Mesothelial cell of epicardium (in vitro differentiated cells): ENCODE measurements at regions not wholly inside any gene's neighbourhood (a gene's known extent, or its start where the extent isn't known, plus 50 kb on each side); places are given as distances from the start of the nearest gene placed in this dataset.

Experiments used
- DNase-seq, 2 experiments: peaks; one replicate each; pipeline ENCODE4 v3.0.0; 2021; ENCODE audit warnings: low spot score in 2 of 2; ENCODE audit not compliant: unreplicated experiment in 2 of 2
- H3K27ac Mint-ChIP-seq: 2 replicates; pipeline ENCODE4 v1.8.0; 2021; ENCODE audit warnings: mixed read lengths
- H3K27me3 Mint-ChIP-seq: 2 replicates; pipeline ENCODE4 v1.8.0; 2021; ENCODE audit warnings: low read depth, mixed read lengths
- H3K36me3 Mint-ChIP-seq: 2 replicates; pipeline ENCODE4 v1.8.0; 2021; ENCODE audit warnings: mixed read lengths
- H3K4me1 Mint-ChIP-seq: 2 replicates; pipeline ENCODE4 v1.8.0; 2021; ENCODE audit warnings: mixed read lengths
- H3K4me3 Mint-ChIP-seq: 2 replicates; pipeline ENCODE4 v1.8.0; 2021; ENCODE audit warnings: mild to moderate bottlenecking, moderate library complexity, mixed read lengths
- H3K9me3 Mint-ChIP-seq: 2 replicates; pipeline ENCODE4 v1.8.0; 2021; ENCODE audit warnings: mixed read lengths
- CTCF ChIP-seq: fragments of 200-600 bp; sonication (generic); IDR thresholded peaks from one replicate; pipeline ENCODE4 v1.5.0; 2021; ENCODE audit warnings: antibody characterized with exemption; ENCODE audit not compliant: unreplicated experiment

DNA sequence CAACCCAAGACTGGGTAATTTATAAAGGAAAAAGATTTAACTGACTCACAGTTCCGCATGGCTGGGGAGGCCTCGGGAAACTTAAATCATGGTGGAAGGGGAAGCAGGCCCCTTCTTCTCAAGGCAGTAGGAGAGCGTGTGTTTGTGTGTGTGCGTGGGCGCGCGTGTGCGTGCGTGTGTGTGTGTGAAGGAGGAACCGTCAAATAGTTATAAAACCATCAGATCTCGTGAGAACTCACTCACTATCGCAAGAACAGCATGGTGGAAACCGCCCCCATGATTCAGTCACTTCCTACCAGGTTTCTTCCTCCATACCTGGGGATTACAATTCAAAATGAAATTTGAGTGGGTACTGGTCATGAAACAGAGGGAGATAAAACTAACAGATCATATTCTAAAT, 220.1 kb upstream of the EYS start:
- Mint-ChIP-seq H3K27ac (no peak overlapping the region), H3K9me3 (peaks cover 3% of the 10 kb centered on the region), H3K4me1 (no peaks in the 10 kb centered on the region), H3K4me3 (no peak overlapping the region), H3K36me3 (no peaks in the 10 kb centered on the region), H3K27me3 (no peaks in the 10 kb centered on the region)
- TF ChIP-seq CTCF: no peak
- DNase-seq: no peak

DNA sequence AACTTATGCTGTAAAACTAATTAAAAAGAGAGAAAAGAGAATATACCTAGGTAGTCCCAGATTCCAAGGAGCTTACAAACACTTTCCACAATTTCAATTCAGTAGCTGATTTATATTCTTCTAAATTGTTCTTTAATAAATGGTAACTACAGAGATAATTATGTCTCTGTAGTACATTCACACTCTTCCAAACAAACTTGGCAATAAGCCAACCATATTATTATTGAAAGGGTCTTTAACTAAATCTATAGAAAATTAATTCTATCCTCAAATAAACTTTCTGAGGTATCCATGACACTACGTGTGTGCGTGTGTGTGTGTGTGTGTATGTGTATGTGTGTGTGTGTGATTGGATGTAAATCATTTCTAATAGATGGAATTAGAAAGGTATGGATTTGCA, 217.4 kb upstream of the EYS start:
- Mint-ChIP-seq H3K4me3 (no peak overlapping the region), H3K27ac (no peak overlapping the region), H3K4me1 (no peaks in the 10 kb centered on the region), H3K36me3 (no peaks in the 10 kb centered on the region), H3K27me3 (no peaks in the 10 kb centered on the region), H3K9me3 (peaks cover 3% of the 10 kb centered on the region)
- no peak for TF ChIP-seq CTCF
- no peak for DNase-seq

- no peak overlapping the region for H3K27ac Mint-ChIP-seq
- H3K4me3 Mint-ChIP-seq: no peak overlapping the region
- no peaks in the 10 kb centered on the region for H3K4me1 Mint-ChIP-seq
Measured at GRCh38 chr6:65922049-65922448, 215.0 kb upstream of the EYS start.

DNA sequence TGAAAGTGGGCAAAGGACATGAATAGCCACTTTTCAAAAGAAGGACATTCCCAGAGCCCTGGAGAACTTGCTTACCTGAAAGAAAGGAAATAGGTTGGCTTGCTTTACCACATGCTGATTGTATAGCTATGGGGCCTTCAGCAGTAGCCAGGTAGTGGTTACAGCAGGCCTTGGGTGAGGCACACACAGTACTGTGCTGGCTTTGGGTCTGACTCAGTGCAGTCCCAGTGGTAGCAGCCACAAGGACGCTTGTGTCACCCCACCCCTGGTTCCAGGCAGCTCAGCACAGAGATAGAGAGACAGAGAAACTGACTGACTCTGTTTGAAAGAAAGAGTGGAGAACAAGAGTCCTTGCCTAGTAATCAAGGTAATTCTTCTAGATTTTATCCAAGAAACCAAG, 201.0 kb upstream of the EYS start:
- Mint-ChIP-seq H3K27me3 (no peaks in the 10 kb centered on the region), H3K4me1 (no peaks in the 10 kb centered on the region), H3K27ac (no peak overlapping the region), H3K9me3 (peaks cover 50% of the 10 kb centered on the region), H3K4me3 (no peak overlapping the region), H3K36me3 (peaks cover 1% of the 10 kb centered on the region)
- no peak for TF ChIP-seq CTCF
- DNase-seq: no peak

More at GRCh38 chr6:65922049-65922448, 215.0 kb upstream of the EYS start:
- Mint-ChIP-seq H3K36me3 (no peaks in the 10 kb centered on the region), H3K9me3 (peaks cover 2% of the 10 kb centered on the region), H3K27me3 (no peaks in the 10 kb centered on the region)
- no peak for TF ChIP-seq CTCF
- no peak for DNase-seq

GRCh38 chr6:65903992-65904391, 197.0 kb upstream of the EYS start:
- Mint-ChIP-seq H3K36me3 (peaks cover 1% of the 10 kb centered on the region), H3K4me1 (no peaks in the 10 kb centered on the region), H3K4me3 (no peak overlapping the region), H3K27ac (no peak overlapping the region), H3K27me3 (no peaks in the 10 kb centered on the region), H3K9me3 (peaks cover 46% of the 10 kb centered on the region)
- no peak for DNase-seq
- no peak for TF ChIP-seq CTCF

- Mint-ChIP-seq H3K4me3 (no peak overlapping the region), H3K4me1 (no peaks in the 10 kb centered on the region), H3K27ac (no peak overlapping the region), H3K9me3 (peaks cover 44% of the 10 kb centered on the region), H3K36me3 (peaks cover 1% of the 10 kb centered on the region), H3K27me3 (no peaks in the 10 kb centered on the region)
- TF ChIP-seq CTCF: no peak
- no peak for DNase-seq
Measured at GRCh38 chr6:65900928-65901327, 193.9 kb upstream of the EYS start.
